ENCODE measurements at regions not wholly inside any gene's neighbourhood (a gene's known extent, or its start where the extent isn't known, plus 50 kb on each side); places are given as distances from the start of the nearest gene placed in this dataset.

DNA sequence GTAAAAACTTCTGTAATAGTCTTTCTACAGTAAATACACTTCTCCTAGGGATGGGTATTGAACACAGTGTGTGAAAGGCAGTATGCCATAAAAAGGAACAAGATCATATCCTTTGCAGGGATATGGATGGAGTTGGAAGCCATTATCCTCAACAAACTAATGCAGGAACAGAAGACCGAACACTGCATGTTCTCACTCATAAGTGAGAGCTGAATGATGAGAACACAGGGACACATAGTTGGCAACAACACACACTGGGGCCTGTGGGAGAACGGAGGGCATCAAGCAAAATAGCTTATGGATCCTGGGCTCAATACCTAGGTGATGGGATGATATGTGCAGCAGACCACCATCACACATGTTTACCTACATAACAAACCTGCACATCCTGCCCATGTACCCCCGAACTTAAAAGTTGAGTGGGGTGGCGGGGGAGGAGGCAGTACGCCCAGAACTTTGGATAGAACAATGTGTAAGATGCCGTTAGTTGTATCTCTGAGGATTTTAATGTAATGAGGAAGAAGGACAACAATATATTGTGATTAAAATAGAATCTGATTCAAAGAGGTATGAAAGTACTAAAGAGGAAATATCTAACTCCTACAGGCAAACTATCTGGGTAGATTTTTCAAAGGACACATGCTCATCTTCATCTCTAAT is 183.2 kb downstream of the NDFIP2 start:
- DNase-seq (ENCODE audit: low read depth in 2 of 2), result no peak

DNA sequence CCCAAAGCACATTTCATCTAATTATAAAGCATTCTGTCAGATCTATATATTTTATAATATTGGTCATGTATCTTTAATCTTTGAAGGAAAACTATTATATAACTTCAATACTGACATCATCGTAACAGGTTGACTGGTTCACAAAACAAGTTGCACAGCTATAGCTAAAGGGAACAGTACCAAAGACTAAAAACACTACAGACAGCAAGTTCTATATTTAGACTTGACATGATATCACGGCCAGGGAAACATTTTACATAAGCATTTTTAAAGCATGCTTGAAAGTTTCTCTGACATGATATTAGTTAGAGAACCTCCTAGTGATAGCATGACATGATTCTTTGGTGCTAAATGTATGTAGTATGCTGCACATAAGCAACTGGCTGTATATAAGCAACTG is 182.5 kb downstream of the NDFIP2 start:
- DNase-seq (ENCODE audit: low read depth in 2 of 2), result no peak

DNA sequence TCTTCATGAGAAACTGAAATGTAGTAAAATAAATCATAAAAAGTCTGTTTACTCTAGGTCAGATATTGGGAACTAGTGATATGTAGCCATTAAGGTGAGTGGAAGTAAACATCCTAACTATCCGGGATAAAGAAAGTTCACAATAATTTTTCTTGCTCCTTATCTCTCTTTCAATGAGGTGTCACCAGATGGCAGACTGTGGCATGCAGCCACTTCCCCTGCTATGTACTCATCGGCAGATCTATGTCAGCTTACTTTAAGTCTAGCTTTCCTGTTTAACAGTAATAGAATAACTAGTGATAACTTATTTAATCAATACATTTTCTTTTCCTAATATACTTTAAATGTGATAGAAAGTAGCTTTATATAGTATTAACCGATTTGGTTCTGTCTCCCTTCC is 181.9 kb downstream of the NDFIP2 start:
- no peak for DNase-seq (ENCODE audit: low read depth in 2 of 2)

DNA sequence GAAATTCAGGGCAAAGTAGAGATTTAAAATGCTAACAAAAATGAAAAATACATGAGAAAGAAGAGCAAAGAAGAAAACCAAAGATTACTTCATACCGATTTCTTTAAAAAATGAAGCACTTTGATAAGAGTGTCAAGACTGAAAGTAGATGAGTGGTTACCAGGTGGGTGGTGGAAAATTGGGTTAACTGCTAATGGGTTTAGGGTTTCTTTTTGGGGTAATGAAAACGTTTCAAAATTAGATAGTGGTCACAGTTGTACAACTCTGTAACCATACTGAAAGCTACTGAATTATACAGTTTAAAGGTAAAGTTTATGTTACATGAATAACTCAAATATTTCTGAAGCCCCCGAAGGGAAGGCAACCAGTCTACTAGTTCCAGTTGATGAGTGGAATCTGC is 179.4 kb downstream of the NDFIP2 start:
- no peak for DNase-seq (ENCODE audit: low read depth in 2 of 2)

DNA sequence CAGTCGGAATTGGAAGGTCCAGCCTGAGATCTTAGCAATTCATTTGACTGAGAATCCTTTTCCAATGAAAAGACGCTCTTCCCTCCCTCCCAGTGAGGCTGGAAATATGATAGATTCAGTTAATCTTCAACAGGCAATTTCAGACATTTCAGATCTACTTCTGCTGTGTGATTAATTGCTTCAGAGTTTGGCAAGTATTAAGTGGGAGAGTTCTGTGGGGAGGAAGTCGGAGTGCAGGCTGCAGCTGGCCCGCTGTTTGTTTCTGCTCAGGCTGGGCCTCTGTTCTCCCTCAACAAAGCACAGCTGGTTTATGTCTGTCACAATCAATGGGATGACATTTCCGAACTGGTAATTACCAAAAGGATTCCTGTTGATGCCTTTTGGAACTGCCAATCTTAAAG is 178.2 kb downstream of the NDFIP2 start:
- DNase-seq (ENCODE audit: low read depth in 2 of 2), result no peak

DNA sequence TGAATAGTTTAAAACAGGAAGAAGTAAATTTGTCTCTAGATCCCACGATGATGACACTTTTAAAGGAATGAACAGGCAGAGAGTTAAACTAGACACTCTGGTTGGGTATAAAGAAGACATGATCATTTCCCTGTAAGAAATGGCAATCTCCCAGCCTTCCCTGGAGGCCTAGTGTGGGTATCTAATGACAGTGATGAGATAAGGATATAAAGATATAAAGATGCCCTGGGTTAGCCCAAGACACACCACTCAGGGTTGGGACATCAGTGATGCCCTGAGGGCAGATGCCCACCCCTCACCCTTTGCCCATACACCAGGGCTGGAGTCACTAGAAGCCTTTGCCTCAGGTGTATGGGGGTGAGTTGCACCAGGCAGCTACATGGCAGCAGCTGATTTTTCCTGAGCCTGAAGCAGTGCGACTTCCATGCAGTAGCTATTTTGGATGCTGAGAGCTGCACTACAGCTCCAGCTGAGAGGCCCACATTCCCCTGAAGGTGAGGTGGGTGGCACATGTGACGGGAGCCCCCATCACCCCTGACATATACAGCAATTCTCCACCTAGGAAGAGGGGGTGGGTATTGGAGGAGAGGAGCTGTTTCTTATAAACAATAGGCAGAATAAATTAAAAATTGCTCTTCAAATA is 177.5 kb downstream of the NDFIP2 start:
- no peak for DNase-seq (ENCODE audit: low read depth in 2 of 2)

DNA sequence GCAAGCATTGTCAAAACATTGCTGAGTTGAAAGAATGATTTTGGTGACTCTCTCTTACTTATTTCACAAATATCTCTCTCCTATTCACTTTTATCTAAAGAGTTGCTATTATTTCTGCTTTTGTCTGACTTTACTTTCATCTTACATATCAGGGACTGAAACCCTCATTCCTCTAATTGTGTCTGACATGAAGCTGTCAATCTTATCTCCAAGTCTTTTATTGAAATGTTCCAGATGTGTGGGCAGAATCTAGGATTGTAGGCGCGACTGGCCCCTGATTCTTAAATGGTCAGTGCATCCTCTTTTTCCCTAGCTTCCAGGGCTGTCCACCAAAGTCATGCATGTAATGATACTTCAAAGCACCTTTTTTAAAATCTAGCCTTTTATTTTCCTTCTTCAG is 174.6 kb downstream of the NDFIP2 start:
- DNase-seq (ENCODE audit: low read depth in 2 of 2), result no peak

DNA sequence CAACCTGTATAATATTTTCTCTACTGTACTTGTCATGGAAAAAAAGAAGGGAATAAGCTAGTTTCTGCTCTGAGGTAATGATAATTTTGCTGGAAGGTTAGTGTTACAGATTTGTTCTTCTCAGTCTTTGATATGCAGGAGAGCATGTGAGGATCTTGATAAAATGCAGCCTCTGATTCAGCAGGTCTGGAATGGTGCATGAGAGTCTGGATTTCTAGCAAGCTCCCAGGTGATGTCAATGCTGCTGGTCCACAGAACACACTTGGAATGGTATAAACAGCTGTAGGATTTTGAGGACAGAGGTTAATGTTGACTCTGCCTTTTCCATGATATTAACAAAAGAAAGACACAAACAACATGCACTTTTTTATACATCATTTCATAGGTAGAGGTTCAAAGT is 173.6 kb downstream of the NDFIP2 start:
- no peak for DNase-seq (ENCODE audit: low read depth in 2 of 2)

DNA sequence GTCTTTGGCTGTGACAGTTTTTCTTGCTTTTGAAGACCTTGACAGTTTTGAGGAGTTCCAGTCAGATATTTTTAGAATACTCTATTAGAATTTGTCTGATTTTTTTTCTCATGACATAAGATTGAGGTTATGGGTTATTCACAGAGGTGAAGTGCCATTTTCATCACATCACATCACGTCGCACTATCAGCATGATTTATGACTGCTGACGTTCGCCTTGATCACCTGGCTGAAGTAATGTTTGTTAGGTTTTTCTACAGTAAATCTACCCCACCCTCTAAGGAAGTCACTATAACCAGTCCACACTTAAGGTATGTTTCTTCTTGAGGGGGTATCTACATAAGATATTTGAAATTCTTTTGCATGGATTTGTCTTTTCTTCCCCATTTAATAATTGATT is 169.7 kb downstream of the NDFIP2 start:
- DNase-seq (ENCODE audit: low read depth in 2 of 2), result no peak

DNA sequence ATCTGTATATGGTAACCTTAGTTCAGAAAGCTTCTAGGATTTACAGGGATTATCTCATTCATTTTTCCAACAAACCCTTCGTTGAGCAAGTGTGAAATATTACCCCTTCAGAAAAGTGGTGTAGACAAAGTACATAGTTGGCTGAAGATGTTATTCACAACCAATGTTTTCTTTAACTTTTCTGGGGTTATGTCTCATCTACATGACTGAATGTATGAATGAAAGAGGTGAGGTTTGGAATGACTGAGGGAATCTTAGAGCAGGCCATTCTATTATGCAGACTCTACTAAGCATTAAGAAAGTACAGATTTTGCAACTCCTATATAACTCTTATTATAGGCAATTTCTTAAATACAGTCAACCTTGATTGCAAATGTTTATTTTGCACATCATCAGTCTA is 167.2 kb downstream of the NDFIP2 start:
- no peak for DNase-seq (ENCODE audit: low read depth in 2 of 2)

DNA sequence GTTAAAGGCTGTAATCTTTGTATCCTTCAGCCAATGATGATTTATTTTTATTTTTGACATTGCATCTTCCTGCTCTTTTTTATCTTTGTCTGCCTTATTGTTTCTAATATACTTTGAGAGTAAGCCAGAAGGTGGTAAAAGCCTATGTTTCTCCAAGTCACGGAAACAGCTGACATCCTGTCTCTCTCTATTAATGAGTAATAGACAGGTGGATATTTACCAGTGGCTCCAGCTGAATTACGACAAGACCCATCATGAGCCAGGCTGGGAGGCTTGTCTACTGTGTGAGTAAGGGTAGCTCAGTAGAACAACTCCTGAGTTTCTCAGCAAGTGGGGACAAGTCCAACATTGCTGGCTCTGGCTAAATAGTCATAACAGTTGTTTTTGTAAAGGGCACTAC is 166.6 kb downstream of the NDFIP2 start:
- no peak for DNase-seq (ENCODE audit: low read depth in 2 of 2)

DNA sequence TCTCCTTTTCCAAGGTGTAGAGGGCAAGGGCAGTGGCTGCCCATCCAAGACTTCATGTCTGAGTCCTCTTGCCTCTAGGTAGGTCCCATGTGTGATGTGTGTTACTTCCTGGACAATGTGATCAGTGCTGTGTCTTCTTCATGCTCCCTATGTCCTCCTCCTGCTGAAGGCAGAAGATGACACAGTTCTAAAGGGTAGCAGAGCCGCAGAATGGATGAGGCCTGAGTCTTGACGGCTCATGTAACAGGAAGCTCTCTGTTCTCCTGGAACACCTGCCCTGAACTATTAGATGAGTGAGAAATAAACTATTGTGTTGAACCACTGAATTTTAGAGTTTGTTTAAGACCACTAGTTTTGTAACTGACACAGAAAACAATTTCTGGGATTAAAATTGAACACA is 165.9 kb downstream of the NDFIP2 start:
- DNase-seq (ENCODE audit: low read depth in 2 of 2), result no peak

DNA sequence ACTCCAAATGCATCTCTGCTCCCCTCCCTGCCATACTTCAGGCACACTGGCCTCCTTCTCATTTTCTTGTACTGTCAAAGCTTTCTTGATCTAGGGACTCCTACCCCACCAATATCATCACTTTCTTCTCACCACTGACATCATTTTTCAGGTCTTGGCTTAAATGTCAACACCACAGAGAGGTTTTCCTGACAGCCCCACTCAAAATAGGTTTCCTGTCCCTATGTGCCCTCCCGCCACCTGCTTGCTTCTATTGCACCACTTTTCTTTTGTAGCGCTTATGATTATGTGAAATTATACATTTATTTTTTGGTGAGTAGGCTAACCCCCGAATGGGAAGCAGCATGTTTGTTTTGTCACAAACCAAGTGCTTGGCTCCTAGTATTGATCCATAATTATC is 164.6 kb downstream of the NDFIP2 start:
- no peak for DNase-seq (ENCODE audit: low read depth in 2 of 2)

DNA sequence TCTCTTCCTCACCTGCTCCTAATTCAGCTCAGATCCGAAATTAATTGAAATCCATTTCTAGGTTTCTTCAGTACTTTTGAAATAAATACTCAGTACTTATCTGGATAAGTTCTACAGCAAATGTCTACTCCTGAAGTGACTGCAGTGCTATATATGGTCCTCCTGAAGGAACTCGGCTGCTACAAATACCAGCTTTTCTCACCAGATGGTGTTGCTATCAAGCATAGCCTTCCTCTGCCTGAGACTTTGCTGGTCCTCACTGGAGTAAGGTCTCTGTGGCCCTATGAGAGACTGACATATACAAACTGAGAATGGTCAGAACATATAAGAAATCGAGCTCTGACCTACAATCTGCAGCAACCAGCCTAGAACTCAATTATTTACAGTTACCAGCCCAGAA is 161.6 kb downstream of the NDFIP2 start:
- no peak for DNase-seq (ENCODE audit: low read depth in 2 of 2)

DNA sequence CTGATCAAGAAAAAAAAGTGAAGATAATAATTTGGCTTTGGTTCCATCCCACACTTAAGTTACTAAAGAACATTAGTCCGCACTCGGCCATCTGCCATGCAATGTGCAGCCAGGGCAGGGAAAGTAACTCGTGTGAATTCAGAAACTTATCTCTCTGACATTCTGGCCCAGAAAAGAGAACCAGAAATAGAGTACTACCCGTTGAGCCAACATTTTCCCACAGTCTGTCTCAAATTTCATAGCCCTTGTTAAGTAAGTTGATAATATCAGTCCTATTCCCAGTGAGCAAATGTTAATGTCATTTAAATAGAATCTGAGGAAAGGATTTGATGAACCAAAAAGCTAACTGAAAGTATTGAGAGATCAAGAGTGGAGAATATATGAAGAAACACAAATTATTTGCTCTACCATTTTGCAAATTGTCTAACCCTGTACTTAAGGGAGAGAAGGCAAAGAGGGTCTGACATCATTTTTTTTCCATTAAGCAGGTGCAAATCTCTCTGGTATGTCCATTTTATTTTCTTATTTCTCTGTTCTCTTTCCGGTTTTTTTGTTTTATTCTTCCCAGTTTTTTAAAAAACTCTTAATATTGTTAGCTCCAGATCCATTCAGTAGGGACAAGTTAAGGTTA is 156.3 kb downstream of the NDFIP2 start:
- DNase-seq (ENCODE audit: low read depth in 2 of 2), result no peak

DNA sequence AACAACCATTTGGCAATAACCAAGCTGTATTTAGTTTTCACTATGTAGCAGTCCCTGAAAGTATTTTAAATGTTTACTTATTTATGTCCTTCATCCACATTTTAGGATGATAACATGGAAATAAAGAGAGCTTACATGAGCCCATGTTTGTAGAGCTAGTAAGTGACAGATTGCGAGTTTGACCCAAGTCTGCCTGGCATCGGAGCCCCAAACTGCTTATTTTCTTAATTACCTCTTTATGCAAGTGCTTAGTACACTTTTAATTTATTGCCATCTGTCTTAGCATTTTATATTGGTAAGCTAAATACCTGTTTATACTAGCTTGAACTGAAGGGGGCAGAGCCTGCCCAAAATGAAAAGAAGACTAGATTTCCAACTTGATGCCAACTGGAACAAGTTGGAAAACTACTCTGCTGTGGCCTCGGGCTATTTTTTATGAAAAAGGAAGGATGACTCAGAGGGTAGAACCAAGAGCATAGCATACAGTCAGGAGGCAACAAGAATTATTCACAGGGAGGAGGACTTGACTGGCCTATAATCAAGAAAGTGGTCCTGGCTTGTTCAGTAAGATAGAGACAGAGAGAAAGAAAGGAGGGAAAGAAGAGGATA is 150.2 kb downstream of the NDFIP2 start:
- no peak for DNase-seq (ENCODE audit: low read depth in 2 of 2)

DNA sequence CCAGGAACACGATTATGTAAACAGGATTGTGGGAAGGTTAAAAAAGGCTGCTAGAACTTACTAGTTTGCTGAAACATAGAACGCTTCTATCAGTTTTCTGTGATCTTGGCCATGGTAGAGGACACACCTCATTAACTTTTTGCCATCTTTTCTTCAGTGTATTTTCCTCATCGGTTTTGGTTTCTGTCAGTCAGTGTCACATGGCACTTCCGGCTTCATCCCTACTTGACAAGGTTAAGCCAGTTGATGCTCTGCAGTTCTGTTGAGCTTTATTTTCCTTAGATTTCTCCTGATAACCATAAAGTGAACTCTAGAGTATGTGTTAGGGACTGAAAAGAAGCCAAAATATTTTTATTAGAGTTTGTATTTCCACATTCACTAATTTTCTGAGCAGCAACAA is 147.5 kb downstream of the NDFIP2 start:
- no peak for DNase-seq (ENCODE audit: low read depth in 2 of 2)

DNA sequence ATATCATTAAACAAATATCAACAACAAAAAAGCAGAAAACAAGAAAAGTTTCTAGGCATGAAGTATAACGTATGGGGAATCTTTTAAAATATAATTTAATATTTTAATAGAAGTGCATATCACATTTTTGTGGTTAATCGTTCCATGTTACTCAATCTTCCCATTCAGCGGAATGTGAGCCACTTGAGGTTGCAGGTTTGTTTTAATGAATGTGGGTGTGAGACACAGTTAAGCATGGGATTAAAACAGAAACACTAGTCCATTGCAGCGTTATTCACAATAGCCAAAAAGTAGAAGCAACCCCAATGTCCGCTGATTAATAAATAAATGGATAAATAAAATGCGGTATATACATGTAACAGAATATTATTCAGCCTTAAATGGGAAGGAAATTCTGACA is 146.0 kb downstream of the NDFIP2 start:
- no peak for DNase-seq (ENCODE audit: low read depth in 2 of 2)

DNA sequence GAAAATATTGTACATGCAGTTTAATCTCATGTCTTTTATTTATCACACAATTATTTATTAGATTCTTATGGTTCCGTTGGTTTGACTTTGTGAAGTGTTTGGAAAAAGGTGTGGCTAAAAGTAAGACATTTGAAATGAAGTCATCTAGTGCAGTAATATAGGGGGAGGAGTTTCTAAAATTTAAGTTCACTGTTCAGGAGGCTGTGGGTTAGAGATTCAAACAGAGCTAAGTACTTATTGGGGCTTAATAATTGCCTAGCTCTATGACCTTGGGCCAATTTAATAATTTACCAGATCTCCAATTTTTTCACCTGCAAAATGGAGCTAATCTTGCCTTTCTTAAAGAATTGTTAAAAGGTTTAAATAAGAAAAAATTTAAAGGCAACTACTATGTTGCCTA is 144.6 kb downstream of the NDFIP2 start:
- no peak for DNase-seq (ENCODE audit: low read depth in 2 of 2)

DNA sequence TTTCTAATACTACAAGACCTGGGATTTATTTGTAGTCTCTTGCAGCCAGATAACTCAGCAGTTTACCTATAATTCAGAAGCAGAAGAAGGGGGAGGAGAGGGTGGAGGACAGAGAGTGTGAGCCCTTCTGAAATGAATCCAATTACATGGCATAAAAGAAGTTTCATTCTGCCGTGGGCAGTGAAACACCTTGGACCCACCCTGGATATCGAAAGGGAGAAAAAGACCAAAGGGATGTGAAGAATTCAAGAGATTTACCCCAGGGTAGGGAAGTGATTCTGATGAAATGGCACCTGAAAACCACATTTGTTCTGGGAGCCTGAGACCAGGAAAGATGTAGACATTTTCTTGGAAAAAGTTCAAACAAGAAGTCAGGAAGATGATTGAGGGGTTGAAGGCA is 140.9 kb downstream of the NDFIP2 start:
- no peak for DNase-seq (ENCODE audit: low read depth in 2 of 2)

DNA sequence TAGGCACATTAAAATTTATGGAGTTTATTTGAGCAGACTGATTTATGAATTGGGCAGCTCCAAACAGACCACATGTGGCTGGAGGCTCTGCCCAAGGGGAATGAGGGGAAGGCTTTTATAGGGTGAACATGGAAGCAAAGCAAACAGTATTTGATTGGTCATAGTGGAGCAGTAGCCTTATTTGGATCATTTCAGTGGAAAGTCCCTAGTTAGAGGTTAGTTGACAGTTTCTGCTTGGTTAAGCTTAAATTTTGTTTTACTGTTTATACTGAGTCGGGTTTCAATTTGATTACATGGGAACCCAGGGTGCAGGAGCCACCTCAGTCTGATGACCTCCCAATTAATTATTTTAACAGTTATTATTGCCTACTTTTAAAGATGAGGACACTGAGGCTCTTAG is 140.5 kb downstream of the NDFIP2 start:
- DNase-seq (ENCODE audit: low read depth in 2 of 2), result no peak

DNA sequence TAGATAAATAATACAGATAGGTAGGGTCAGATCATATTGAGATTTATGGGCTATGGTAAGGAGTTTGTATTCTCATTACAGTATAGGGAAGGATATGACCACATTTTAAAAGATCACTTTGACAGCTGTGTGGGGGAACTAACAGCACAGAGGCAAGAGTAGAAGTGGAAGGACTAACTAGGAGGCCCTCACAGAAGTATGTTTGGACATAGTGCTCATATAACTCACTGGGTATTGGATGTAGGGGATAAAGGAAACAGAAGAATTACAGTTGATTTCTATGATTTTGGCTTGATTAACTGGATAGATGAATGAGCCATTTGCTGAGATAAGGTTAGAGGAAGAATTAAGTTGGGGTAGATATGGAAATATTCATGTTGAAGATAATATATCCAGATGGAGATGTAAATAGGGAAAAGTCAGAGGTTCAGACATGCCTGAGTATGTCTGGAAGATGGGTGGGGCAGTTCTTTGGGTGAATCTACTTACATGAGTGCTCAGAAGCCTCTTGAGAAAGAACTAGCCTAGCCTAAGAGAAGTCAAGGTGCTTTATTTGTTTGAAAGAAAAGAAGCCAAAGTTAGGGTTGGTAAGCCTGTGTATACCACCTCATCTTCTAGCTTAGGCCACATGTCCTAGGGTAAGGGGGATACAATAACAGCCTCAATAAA is 133.4 kb downstream of the NDFIP2 start:
- DNase-seq (ENCODE audit: low read depth in 2 of 2), result no peak

DNA sequence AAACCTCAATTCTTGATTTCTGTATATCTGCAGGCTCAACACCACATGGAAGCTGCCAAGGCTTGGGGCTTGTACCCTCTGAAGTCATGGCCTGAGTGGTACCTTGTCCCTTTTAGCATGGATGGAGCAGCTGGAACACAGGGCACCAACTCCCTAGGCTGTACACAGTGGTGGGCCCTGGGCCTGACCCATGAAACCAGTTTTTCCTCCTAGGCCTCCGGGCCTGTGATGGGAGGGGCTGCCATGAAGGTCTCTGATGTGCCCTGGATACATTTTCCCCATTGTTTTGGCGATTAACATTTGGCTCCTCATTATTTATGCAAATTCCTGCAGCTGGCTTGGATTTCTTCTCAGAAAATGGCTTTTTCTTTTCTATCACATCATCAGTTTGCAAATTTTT is 131.6 kb downstream of the NDFIP2 start:
- DNase-seq (ENCODE audit: low read depth in 2 of 2), result no peak

Measured in stimulated activated CD4-positive, alpha-beta T cell treated with anti-CD3 and anti-CD28 coated beads, Interleukin-1b, Interleukin-23, amount 100 ng/mL, for 4 hours (primary cell).